Adrenal gland (tissue), 5 donors: ENCODE measurements at regions not wholly inside any gene's neighbourhood (a gene's known extent, or its start where the extent isn't known, plus 50 kb on each side); places are given as distances from the start of the nearest gene placed in this dataset.
A peak's percentile ranks its signal among the peaks of the same experiment; 100 is the strongest.
"Not testable (repeated sequence)": the region's sequence is repeated elsewhere in the genome, so short reads cannot be mapped to it uniquely, and the experiment has no call there.

Experiments
- POLR2A ChIP-seq, 2 donors: fragments of 450-650 bp; IDR thresholded peaks; one replicate each; pipeline ENCODE4 v1.6.1; 2017; ENCODE audit warnings: antibody characterized with exemption in 2 of 2, mild to moderate bottlenecking in 2 of 2, moderate library complexity in 1 of 2
- TF ChIP-seq, protein P1 (sequence below), 6 experiments: fragments of 450-650 bp in 4 of 6; fragments of 200-600 bp in 2 of 6; sonication (generic) in 1 of 6; IDR thresholded peaks; 1 replicate in 5 of 6; 2 replicates in 1 of 6; pipeline versions ENCODE4 v1.5.1 to v1.8.0; 2016 to 2021; ENCODE audit warnings: antibody characterized with exemption in 6 of 6, mild to moderate bottlenecking in 2 of 6, moderate library complexity in 1 of 6
- donor health status: DM: no; HTN: no; CAD: no.

- TF ChIP-seq, protein P1, sequence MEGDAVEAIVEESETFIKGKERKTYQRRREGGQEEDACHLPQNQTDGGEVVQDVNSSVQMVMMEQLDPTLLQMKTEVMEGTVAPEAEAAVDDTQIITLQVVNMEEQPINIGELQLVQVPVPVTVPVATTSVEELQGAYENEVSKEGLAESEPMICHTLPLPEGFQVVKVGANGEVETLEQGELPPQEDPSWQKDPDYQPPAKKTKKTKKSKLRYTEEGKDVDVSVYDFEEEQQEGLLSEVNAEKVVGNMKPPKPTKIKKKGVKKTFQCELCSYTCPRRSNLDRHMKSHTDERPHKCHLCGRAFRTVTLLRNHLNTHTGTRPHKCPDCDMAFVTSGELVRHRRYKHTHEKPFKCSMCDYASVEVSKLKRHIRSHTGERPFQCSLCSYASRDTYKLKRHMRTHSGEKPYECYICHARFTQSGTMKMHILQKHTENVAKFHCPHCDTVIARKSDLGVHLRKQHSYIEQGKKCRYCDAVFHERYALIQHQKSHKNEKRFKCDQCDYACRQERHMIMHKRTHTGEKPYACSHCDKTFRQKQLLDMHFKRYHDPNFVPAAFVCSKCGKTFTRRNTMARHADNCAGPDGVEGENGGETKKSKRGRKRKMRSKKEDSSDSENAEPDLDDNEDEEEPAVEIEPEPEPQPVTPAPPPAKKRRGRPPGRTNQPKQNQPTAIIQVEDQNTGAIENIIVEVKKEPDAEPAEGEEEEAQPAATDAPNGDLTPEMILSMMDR (IDR thresholded peaks at IDR 0.05): peak in 3 of 6 experiments; percentile 11 to 53 (median 47)
- TF ChIP-seq POLR2A (IDR thresholded peaks at IDR 0.05): not testable (repeated sequence)
These were observed 248.0 kb downstream of the ZNF92 start for GRCh38 chr7:65621580-65622201.
